ENCODE measurements at regions not wholly inside any gene's neighbourhood (a gene's known extent, or its start where the extent isn't known, plus 50 kb on each side); places are given as distances from the start of the nearest gene placed in this dataset.
A peak's percentile ranks its signal among the peaks of the same experiment; 100 is the strongest.

DNA sequence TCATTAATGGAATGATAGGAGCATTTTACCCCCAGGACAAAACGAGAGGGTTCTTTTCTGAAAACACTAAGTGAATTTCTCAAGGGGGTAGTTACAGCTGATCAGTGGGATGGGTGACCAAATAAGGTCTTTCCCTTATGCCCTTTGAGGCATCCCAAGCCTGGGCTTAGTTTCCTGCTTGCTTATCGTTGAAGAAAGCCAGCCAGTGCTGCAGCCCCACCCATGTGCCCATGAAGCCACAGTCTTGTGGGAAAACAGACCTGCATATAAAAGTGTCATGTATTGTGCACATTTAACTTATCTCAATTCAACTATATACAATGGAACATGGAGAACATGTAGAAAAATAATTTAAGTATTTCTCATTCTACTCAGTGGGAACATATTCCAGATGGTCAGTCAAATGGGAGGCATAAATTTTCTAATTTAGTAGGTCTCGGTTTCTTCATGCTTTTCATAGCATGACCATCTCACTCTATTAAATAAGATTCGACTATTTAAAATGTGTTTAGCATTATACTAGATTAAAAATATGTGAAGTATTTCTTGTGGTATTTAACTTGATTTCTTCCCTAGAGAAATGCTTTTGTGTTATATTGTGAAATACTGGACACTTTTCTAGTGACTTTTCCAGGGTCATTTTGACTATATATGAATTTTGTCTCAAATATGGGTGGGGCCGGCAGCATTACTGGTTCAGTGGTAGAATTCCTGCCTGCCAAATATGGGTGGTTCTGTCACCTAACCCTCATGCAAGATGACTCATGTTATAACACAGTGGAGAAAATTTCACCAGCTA, 189.7 kb upstream of the SGCD start:
- no peak for DNase-seq

DNA sequence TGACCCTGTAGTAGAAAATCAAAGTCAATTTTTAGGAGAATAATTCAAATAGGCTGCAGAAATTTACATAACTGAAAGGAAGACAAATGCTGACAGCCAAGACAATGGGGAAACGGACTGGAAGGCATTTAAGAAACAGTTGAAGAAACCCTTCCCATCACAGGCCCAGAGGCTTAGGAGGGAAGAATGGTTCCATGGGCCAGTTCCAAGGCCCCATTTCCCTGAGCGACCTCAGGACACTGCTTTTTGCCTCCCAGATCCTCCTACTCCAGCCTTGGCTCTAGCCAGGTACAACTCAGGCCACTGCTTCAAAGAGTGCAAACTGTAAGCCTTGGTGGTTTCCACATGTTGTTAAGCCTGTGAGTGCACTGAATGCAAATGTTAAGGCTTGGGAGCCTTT, 184.1 kb upstream of the SGCD start:
- DNase-seq, result no peak

DNA sequence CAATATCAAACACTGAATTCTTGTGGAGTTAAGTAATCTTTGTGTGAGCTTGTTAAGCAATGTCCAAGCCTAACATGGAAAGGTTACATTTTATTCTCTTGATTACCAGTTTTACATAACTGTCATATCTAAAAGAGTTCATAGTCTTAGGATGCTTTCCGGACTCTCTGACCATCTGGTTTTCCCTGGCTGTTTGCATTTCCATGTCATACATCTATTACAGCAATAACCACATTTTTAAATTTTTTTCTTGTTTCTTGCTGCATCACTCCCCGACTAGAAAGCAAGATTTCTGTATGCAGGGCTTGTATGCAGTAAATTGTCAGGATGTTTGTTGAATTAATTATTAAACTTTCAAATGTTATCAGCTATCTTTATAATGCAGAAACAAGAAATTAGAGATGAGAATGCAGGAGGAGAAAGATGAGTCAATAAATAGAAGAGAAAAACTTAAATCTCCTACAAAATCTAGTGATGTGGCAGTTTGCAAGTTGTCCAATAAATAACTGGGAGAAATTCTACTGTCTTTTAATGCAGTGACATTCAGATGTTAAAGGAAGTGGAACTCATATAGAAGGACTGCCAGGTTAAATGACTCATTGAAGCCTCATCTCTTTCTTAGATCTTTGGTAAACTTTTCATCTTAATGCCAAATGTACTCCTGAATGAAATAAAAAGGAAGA, 179.6 kb upstream of the SGCD start:
- no peak for DNase-seq

DNA sequence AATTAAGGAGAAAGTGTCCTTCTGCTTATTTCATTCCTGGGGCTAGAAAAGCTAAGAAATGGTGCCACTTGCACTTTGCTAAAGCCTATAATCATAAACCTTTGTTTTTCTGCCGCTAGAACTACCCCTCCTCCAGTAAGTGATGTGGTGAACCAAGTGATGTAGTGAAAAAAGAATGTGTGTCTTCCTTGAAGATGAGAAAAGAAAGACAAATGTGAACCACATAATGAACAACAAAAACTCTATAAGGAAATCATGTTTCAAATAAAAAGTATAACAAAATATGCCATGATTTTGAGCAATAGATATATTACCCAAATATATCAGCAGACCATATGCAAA, 179.0 kb upstream of the SGCD start:
- no peak for DNase-seq

DNA sequence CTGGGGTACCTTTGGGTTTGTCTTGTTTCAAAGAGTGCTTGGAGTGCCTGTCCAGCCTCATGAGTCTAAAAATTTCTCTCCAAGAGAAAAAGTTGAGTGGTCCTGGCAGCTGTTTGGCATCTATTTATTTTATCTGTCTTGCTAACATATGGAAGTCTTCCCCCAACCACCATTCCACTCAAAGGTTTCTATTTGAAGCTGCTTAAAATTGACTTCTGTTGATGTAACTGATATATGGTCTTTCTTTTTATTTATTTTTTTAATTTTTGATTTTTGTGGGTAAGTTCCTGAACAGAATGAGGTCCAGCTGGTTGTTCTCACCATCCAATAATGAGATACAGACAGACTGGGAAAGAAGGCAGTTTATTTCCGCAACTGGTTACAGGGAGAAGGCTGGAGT, 178.7 kb upstream of the SGCD start:
- DNase-seq, result no peak

DNA sequence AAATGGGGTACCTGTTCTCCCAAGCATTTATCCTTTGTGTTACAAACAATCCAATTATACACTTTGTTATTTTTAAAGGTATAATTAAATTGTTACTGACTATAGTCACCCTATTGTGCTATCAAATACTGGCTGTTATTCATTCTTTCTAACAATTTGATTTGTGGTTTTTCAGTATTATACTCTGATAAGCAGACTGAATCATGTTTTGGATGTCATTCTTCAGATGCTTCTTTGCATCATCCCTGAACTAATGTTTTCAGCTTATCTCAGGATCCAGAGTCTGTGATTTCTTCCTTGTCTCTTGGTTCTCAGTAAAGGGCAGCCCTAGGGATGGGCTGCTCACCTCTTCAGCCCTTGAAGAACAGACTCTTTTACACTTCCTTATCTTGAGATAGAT, 177.8 kb upstream of the SGCD start:
- DNase-seq, result no peak

DNA sequence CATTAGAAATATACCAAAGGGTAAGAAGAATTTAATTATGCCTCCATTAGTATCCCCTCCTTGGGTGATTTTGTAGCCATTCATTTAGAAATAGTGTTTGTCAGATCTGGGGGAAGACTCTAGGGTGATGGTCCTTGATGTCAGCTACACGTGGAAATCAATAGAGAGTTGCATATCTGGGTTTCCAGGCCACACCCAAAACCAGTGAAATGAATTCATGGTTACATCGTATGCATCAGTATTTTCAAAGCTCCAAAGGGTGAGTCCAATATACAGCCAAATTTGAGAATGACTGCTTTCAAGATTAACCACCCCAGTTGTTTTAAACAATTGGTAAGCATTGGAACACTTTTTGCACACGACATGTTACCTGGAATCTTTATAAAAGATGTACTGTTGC, 173.4 kb upstream of the SGCD start:
- no peak for DNase-seq

DNA sequence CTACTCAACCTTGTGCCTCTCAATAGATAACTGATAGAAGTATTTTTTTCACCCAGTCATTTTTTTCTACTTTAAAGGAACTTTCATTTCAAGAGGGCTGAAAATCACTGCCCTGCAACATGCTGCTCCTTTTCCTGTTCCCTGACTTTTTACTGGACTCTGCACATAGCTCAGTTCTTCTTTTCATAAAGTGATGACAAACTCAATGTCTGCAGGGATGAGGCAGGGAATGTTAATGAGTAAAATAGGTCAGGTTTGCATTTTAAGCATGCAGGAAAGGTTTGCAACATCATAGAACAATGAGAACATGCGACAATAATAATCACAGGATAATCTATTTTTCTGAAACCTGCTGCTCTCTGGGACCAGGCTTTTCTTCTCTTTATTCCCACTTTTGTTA, 172.2 kb upstream of the SGCD start:
- DNase-seq, result no peak

DNA sequence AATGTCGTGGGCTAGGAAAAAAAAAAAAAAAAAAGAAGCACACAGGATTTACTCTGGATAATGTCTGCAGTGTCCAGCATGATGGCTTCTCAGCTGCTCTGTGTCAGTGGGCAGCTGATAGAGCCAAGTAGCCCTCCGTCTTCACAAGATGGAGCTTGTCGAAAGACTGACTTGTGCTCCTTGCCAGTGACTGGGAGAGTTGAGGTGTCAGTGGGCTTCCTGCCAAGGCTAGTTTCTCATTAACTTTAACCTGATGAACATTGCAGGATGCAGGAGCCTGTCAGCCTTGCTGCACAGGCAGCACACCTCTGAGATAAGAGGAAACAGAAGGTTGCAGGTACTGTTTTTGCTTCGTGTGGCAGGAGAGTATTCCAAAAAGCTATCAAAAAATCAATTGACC, 171.4 kb upstream of the SGCD start:
- peak; percentile 27 for DNase-seq

DNA sequence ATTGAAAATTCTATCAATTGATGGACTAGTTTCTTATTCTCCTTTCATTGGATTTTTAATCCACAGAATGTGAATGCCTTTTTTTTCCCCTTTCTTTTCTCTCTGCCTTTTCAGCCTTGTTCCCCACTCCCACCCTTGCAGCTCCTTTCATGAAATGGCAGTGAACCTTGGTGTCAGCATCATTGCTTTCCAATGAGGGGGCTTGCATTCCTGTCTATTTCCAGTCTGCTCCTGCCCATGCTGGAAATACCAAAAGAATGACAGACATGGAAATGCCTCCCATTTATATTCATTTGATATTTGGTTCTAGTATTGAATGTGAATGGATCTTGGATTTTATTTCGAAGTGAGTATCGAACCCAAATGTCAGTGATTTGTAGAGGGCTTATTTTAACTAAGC, 162.7 kb upstream of the SGCD start:
- DNase-seq, result no peak

DNA sequence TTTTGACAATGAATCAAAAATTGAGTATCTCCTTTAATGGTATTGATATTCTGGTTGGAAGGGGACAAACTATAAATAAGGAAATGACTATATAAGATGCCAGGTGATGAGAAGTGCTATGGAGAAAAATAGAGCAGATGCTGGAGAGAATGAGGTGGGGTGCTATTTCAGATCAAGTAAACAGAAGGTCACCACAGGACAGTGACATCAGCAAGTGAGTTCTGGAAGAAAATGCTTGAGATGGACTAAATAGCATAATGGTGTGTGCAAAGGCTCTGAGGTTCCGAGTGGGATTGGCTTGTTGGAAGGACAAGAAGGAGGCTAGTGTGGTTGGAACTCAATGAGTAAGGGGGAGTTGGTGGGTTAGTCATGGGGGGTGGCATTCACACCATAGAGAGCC, 157.5 kb upstream of the SGCD start:
- DNase-seq, result no peak

DNA sequence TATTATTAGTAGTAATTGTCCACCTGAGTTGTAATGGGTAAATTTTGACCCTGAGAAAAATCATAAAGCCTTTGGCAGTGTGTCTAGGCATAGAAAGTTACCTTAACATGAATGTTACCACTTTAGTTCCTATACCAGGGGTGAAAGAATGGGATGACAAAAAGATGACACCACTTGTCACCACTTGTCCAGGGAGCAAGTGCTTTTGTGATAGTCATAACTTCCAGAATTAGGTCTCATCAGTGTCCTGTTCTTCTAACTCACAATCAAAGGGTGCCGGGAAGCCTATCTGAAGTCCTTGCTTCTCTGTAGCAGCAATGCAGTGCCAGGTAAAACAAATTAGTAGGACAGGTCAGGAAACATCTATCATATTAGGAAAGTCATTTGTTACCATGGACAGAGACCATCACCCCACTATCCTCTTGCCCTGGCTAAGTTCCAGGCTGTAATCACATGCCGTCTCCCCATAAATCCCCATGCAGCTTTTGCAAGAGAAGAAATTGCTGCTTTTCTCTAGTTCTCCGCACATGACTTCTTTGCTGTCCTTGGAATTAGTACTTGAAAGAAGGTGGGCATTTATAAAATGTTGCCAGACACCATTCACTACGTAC, 156.5 kb upstream of the SGCD start:
- no peak for DNase-seq

DNA sequence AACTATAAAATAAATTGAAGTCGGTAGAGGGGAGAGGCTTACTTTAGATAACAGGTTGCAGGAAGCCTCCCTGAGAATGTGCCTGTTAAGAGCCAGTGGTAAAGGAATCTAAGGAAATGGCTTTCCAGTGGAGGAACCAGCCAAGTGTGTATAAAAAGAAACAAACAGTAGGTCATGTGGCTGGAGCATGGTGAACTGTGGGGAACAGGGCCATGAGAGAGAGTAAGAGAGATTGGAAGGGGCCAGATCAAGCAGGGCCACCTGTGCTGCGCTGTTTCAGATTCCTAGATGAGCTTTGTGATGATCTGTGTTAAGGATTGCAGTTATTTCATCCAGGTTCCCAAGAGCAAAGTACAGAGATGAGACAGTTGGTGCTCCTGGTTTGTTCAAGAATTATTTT, 152.7 kb upstream of the SGCD start:
- no peak for DNase-seq

DNA sequence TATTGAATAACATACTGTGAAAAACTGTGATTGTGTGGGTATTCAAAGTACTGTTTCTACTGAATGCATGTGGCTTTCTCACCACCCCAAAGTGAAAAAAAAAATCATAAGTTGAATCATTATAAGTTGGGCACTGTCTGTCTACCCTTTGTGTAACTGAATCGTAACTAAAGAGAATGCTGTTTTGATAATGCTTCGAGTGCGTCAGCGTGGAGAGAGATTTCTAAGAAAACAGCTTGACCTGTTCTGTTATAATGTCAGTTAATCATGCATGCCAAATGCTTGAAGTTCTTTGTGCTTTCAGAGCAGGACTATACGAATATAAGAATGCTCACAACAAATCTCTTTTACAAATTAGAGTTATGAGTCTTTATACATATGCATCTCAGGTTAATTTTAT, 148.8 kb upstream of the SGCD start:
- DNase-seq, result no peak

DNA sequence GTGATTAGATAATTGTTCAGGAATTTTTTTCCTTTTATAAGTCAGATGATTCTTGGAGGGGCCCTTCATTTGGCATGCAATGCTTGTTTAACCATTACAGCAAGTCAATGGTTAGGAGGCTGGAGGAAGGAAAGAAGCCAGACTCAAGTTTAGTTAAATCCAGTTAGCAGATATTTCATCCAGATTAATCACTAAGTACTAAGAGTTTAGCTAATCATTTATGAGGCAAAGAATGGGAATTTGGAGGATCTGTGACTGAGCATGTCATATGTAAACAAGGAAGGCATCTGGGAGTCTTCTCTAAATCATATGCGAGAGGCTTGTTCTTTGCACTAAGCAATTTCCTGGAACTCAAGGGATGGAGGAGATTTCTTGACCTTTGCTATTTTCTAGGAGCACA, 145.3 kb upstream of the SGCD start:
- no peak for DNase-seq

DNA sequence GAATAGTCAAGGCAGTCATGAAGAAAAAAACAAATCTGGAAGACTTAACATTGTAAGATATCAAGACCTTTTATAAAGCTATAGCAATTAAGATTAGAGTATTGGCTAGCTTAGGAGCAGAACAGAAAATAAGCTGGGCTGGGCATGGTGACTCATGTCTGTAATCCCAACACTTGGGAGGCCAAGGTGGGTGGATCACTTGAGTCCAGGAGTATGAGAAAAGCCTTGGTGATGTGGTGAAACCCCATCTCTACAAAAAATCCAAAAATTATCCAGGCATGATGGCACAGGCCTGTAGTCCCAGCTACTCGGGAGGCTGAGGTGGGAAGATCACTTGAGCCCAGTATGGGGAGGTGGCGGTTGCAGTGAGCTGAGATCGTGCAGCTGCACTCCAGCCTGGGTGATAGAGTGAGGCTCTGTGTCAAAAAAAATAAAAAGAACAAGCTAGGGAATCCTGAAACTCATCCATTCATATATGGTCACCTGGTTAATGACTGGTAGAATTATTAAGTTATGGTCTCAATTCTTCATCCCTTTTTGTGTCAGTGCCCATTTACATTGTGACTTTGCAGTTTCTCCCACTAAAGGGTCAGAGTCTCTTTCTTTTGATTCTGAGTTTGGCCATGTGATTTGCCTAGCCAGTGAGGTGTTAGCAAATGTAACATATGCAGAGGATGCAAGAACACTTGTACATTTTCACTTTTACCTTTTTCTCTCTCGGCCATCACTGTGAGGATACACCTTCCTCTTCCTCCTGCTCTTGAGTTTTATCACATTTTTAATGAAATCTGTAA, 144.6 kb upstream of the SGCD start:
- DNase-seq, result no peak

DNA sequence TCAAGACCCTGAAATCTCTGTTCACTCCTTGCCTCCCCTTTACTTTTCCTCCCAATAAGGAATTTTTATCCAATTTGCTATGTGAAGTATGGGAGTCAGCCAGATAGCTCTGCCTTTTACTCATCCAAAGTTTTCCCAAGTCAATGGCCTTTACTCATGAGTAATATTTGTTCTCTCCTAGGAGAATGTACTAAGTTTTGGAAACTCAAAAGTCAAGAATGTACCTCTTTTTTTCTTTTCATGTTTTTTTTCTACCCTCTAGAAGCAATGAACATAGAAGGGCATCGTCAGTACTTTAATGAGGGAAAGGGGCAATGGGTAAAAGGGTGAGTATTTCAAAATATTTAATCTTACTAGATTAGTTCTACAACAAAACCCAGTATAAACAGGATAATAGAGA, 140.2 kb upstream of the SGCD start:
- DNase-seq, result no peak

DNA sequence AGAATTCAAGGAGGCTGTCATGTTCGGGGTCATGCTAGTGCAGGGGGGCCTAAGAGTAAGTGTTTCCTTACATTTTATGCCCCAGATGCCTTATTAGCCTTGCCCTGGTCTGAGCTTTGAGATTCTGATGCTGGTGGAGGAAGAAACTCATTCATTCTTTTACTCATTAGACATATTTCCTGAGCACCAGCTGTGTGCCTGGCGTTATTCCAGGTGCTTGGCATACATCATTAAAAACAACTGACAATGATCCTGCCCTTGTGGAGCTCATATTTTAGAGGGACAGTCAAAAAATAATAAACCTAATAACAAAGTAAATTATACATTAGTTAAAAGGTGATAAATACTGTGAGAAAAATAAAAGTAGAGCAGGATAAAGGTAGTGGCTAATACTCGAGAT, 138.9 kb upstream of the SGCD start:
- DNase-seq, result no peak

DNA sequence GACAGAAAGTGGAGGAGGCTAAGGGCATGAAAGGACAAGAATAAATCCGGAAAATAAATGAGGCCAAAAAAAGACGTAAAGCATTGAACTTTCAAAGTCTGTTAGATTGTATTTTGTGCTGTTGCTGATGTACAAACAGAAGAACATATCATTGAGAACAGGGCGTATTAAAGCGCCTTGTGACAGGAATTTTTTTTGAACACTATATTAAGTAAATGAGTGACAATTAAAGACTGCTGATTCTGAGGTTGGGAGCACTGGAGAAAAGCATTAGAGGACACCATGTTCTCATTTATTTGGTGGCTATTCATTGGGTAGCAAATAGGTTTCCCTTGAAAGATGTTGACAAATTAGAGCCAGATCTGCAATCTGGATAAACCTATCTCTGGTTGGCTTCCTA, 137.3 kb upstream of the SGCD start:
- DNase-seq, result no peak

DNA sequence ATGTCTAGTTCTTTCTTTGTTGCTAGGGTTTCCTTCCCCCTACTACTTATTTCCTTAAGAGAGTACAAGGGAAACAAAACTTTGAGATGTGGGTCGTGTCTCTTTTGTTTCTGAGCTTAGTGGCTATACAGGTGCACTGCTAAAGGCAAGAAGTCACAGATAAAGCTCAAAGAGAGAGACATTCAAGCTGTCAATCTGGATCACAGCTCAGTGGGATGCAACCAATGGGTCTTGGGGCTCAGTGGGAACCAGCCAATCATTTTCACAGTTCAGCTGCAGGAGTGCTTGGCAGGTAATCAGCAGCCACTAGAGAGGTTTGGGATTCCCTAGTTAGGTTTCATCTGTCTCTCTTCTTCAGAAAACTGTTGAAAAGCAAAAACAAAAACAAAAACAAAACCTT, 135.4 kb upstream of the SGCD start:
- DNase-seq, result no peak

DNA sequence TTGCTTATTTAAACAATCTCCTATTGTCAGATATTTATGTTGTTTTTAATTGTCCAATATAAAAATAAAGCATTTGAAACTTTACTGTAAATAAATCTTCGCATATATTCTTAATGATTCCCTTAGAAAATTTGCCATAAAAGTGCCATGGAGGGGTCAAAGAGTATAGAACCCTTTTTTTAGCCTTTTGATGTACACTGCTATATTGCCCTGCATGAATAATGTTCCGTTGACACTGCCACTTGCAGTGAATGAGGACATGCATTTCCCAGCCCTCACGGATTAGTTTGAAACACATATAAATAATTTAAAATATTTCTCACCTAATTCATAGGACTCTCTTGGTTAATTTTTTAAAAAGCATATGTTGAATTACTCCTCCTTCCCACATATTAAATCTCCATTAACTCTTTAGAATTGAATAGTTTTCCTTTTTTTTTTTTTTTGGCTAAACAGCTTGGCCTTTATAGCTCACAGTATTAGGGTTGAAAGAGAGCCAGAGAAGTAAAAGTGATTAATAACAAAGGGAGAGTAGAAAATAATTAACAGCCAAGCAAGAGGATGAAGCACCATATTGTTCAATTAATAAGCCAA, 129.8 kb upstream of the SGCD start:
- DNase-seq, result no peak

DNA sequence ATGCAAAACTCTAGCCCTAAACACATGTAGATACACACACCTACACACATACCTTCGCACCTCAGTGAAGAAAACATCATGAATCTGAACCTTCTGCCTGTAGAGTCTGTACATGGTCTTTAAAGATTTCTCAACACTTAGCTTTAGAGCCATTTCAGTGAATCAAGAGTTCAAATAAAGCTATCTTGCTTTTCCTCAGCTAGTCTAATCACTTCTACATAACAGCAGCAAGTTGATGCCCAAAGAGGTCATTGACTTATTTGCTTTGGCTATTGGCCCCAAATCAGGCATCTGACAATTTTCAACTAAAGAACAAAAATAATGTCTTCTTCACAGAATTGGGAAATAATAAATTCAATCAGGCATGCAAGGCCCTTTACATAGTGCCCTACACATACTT, 127.9 kb upstream of the SGCD start:
- DNase-seq, result no peak

Data from left kidney (tissue), 1 donor.